B cell (primary cell): ENCODE measurements at regions not wholly inside any gene's neighbourhood (a gene's known extent, or its start where the extent isn't known, plus 50 kb on each side); places are given as distances from the start of the nearest gene placed in this dataset.

Experiments used
- EZH2 ChIP-seq: IDR thresholded peaks from 2 replicates; pipeline ENCODE4 v1.6.1; 2012; ENCODE audit warnings: borderline replicate concordance, low read depth, mild to moderate bottlenecking, moderate library complexity, low read length; ENCODE audit not compliant: insufficient read depth, poor library complexity, severe bottlenecking
- TF ChIP-seq, protein P1 (sequence below): fragments of 200-600 bp; IDR thresholded peaks from one replicate; pipeline ENCODE4 v1.8.0; 2022; ENCODE audit warnings: antibody characterized with exemption, mild to moderate bottlenecking

DNA sequence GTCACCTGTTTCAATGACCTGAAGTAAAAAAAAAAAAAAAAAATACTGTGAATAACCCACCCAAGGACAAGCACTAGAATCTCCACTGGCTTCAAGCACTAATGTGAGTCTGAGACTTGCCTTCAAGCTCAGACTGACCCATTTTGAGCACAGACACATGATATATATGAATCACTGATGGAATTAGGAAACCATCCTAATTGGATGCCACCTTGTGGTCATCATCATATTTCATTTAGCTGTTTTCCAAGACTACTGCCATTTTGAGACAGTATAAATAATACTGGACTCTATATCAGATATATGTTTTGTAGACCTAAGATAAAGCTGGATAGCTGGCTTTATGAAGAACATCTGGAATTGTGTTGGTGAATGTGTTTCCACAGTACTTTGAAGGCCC, 1232.0 kb downstream of the KCNT2 start:
- TF ChIP-seq, protein P1, sequence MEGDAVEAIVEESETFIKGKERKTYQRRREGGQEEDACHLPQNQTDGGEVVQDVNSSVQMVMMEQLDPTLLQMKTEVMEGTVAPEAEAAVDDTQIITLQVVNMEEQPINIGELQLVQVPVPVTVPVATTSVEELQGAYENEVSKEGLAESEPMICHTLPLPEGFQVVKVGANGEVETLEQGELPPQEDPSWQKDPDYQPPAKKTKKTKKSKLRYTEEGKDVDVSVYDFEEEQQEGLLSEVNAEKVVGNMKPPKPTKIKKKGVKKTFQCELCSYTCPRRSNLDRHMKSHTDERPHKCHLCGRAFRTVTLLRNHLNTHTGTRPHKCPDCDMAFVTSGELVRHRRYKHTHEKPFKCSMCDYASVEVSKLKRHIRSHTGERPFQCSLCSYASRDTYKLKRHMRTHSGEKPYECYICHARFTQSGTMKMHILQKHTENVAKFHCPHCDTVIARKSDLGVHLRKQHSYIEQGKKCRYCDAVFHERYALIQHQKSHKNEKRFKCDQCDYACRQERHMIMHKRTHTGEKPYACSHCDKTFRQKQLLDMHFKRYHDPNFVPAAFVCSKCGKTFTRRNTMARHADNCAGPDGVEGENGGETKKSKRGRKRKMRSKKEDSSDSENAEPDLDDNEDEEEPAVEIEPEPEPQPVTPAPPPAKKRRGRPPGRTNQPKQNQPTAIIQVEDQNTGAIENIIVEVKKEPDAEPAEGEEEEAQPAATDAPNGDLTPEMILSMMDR = no peak
- no peak for TF ChIP-seq EZH2
